ENCODE measurements at regions not wholly inside any gene's neighbourhood (a gene's known extent, or its start where the extent isn't known, plus 50 kb on each side); places are given as distances from the start of the nearest gene placed in this dataset.

- no peak for DNase-seq (ENCODE audit: low spot score)
Measured at GRCh38 chr10:83880252-83880791, 259.0 kb upstream of the GHITM start.

- no peak for DNase-seq (ENCODE audit: low spot score)
Measured at GRCh38 chr10:83881661-83882060, 257.6 kb upstream of the GHITM start.

GRCh38 chr10:83886871-83887270, 252.4 kb upstream of the GHITM start:
- DNase-seq (ENCODE audit: low spot score), result no peak

- no peak for DNase-seq (ENCODE audit: low spot score)
Measured at GRCh38 chr10:83892737-83893136, 246.6 kb upstream of the GHITM start.

- no peak for DNase-seq (ENCODE audit: low spot score)
Measured at GRCh38 chr10:83896219-83896618, 243.1 kb upstream of the GHITM start.

GRCh38 chr10:83897626-83898025, 241.7 kb upstream of the GHITM start:
- no peak for DNase-seq (ENCODE audit: low spot score)

GRCh38 chr10:83908506-83908905, 230.8 kb upstream of the GHITM start:
- no peak for DNase-seq (ENCODE audit: low spot score)

GRCh38 chr10:83909001-83909400, 230.3 kb upstream of the GHITM start:
- DNase-seq (ENCODE audit: low spot score), result no peak

GRCh38 chr10:83915801-83916200, 223.5 kb upstream of the GHITM start:
- no peak for DNase-seq (ENCODE audit: low spot score)

GRCh38 chr10:83917537-83918506, 221.5 kb upstream of the GHITM start:
- no peak for DNase-seq (ENCODE audit: low spot score)

GRCh38 chr10:83919187-83919586, 220.1 kb upstream of the GHITM start:
- no peak for DNase-seq (ENCODE audit: low spot score)

GRCh38 chr10:83921984-83922860, 217.1 kb upstream of the GHITM start:
- DNase-seq (ENCODE audit: low spot score), result no peak

GRCh38 chr10:83925133-83925532, 214.2 kb upstream of the GHITM start:
- no peak for DNase-seq (ENCODE audit: low spot score)

GRCh38 chr10:83926606-83927005, 212.7 kb upstream of the GHITM start:
- DNase-seq (ENCODE audit: low spot score), result no peak

GRCh38 chr10:83927166-83927565, 212.1 kb upstream of the GHITM start:
- DNase-seq (ENCODE audit: low spot score), result no peak

- DNase-seq (ENCODE audit: low spot score), result no peak
Measured at GRCh38 chr10:83929399-83929798, 209.9 kb upstream of the GHITM start.

- DNase-seq (ENCODE audit: low spot score), result no peak
Measured at GRCh38 chr10:83931669-83932068, 207.6 kb upstream of the GHITM start.

GRCh38 chr10:83932245-83932644, 207.1 kb upstream of the GHITM start:
- no peak for DNase-seq (ENCODE audit: low spot score)

GRCh38 chr10:83934062-83934461, 205.2 kb upstream of the GHITM start:
- DNase-seq (ENCODE audit: low spot score), result no peak

GRCh38 chr10:83934641-83935338, 204.5 kb upstream of the GHITM start:
- DNase-seq (ENCODE audit: low spot score), result no peak

- no peak for DNase-seq (ENCODE audit: low spot score)
Measured at GRCh38 chr10:83935339-83935736, 204.0 kb upstream of the GHITM start.

GRCh38 chr10:83935911-83936310, 203.4 kb upstream of the GHITM start:
- DNase-seq (ENCODE audit: low spot score), result no peak
